ENCODE measurements at regions not wholly inside any gene's neighbourhood (a gene's known extent, or its start where the extent isn't known, plus 50 kb on each side); places are given as distances from the start of the nearest gene placed in this dataset.
"Not testable (repeated sequence)": the region's sequence is repeated elsewhere in the genome, so short reads cannot be mapped to it uniquely, and the experiment has no call there.

DNA sequence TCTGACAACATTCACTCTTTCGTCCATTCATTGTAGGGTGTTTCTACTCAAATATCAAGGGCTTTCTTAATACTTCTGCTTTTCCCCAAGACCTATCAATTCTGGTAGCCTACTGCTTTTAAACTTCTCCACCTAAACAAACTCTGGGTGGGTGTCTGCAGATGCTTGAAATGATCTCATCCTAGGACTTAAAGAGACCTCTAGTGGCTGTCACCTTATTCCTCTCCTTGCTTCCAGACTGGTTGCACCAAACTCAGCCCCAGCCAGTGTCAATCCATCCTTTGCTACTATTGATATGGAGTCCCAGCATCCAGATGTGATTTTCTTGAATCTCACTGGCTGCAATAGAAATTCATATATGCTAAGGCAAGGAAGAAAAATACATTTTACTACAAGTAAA, 274.7 kb downstream of the NXPE2 start:
- TF ChIP-seq, protein P1, sequence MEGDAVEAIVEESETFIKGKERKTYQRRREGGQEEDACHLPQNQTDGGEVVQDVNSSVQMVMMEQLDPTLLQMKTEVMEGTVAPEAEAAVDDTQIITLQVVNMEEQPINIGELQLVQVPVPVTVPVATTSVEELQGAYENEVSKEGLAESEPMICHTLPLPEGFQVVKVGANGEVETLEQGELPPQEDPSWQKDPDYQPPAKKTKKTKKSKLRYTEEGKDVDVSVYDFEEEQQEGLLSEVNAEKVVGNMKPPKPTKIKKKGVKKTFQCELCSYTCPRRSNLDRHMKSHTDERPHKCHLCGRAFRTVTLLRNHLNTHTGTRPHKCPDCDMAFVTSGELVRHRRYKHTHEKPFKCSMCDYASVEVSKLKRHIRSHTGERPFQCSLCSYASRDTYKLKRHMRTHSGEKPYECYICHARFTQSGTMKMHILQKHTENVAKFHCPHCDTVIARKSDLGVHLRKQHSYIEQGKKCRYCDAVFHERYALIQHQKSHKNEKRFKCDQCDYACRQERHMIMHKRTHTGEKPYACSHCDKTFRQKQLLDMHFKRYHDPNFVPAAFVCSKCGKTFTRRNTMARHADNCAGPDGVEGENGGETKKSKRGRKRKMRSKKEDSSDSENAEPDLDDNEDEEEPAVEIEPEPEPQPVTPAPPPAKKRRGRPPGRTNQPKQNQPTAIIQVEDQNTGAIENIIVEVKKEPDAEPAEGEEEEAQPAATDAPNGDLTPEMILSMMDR (conservative IDR thresholded peaks at IDR 0.05; ENCODE audit: low read depth, low read length), result no peak
- no peak overlapping the region for H3K4me3 ChIP-seq (ENCODE audit: low read length)
- DNase-seq (ENCODE audit: low read depth), result no peak

DNA sequence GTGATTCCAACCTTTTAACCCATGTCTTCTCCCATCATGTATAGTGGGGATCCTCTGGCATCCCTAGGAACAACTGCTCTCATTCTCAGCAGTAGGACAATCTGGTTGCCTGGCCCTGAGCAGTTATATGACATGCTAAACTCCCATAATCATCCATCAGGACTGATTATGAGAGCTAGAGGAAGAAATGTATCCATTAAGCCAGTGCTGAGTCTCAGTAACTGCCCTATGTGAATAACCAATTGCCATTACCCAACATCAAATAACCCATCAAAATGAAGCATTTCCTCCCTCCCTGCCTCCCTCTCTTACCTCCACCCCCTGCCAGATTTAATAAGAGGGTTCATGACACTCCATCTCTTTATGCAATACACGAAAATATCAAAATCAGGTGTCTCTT, 277.6 kb downstream of the NXPE2 start:
- no peak for DNase-seq (ENCODE audit: low read depth)
- no peak overlapping the region for H3K4me3 ChIP-seq (ENCODE audit: low read length)
- TF ChIP-seq, protein P1 (conservative IDR thresholded peaks at IDR 0.05; ENCODE audit: low read depth, low read length), result no peak

DNA sequence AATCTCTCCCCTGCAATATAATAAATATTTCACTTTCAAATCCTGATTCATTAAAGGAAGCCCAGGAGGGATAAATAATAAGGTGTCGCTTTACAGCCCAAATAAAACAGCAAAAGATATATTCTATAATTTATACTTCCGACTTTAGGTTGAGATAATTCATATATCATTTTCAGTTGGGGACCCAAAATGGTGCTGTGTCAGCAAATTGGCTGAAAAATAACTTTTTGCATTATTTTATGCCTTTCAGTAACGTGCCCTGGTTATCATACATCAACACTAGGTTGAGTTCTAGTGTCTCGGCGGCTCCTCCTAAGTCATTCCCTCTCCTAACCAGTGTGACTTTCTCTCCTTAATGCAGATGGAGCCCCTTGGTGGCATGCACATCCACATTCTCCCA, 278.2 kb downstream of the NXPE2 start:
- no peak for DNase-seq (ENCODE audit: low read depth)
- no peak overlapping the region for H3K4me3 ChIP-seq (ENCODE audit: low read length)
- TF ChIP-seq, protein P1 (conservative IDR thresholded peaks at IDR 0.05; ENCODE audit: low read depth, low read length), result no peak

DNA sequence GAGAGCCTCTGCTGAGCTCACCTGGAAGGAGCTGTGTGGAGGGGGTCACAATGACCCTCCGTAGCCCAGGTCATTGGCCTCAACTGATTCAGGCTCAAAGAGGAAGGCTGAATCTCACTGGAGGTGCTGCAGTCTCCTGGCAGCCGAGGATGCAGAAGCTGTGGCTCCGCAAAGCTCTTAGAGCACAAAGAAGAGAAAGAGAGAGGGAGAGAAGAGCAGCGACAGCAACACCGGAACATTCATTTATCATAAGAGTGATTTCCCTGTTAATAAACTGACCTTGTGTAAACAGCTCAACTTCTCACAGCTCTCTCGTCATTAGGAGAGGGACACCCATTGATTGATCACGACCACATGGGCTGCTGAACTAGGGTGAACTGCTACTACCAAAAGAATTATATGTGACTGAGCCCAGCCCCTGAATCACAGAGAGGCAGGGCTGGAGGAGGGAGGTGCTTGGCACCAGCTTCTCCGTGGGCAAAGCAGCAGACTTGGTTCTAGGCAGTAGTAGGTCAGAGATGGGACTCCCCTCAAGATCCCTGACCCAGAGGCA, 281.7 kb downstream of the NXPE2 start:
- TF ChIP-seq, protein P1 (conservative IDR thresholded peaks at IDR 0.05; ENCODE audit: low read depth, low read length), result no peak
- no peak overlapping the region for H3K4me3 ChIP-seq (ENCODE audit: low read length)
- DNase-seq (ENCODE audit: low read depth), result no peak

DNA sequence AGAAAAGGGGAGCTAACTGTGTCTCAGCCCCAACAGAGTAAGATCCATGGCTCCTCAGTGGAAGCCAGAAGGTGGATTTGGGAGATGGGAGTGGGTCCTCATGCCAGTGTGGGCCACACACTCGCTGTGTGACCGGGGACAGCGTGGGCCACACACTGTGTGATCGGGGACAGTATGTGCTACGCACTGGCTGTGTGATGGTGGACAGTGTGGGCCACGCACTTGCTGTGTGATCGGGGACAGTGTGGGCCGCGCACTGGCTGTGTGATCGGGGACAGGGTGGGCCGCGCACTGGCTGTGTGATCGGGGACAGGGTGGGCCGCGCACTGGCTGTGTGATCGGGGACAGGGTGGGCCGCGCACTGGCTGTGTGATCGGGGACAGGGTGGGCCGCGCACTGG, 282.5 kb downstream of the NXPE2 start:
- H3K4me3 ChIP-seq (ENCODE audit: low read length), result not testable (repeated sequence)

DNA sequence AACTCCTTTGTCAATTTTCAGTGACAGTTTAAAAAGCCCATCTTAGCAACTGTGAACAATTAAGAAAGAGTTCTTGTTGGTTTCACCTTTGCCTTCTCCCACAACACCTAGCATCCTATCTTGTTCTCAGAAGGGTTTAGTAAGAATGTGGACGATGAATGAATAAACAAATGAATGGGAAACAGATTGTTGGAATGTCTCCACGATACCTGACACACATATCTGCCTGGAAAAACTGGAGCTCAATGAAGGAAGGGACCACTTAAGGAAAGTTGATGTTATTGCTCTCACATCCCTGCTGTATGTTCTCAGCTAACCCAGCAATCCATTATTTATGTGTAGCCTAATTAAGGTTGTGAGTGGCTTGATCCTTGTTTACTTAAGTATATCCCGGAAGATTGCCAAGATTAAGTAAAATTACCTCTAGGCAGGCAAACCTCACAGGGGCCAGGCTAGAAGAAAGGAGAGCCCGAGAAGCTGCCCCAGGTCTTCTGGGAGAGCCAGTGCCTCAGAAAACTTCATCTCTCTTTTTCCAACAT, 286.4 kb downstream of the NXPE2 start:
- TF ChIP-seq, protein P1 (conservative IDR thresholded peaks at IDR 0.05; ENCODE audit: low read depth, low read length), result no peak
- H3K4me3 ChIP-seq (ENCODE audit: low read length), result no peak overlapping the region
- DNase-seq (ENCODE audit: low read depth), result no peak

More for the DNA sequence above, 282.5 kb downstream of the NXPE2 start:
- DNase-seq (ENCODE audit: low read depth), result not testable (repeated sequence)

DNA sequence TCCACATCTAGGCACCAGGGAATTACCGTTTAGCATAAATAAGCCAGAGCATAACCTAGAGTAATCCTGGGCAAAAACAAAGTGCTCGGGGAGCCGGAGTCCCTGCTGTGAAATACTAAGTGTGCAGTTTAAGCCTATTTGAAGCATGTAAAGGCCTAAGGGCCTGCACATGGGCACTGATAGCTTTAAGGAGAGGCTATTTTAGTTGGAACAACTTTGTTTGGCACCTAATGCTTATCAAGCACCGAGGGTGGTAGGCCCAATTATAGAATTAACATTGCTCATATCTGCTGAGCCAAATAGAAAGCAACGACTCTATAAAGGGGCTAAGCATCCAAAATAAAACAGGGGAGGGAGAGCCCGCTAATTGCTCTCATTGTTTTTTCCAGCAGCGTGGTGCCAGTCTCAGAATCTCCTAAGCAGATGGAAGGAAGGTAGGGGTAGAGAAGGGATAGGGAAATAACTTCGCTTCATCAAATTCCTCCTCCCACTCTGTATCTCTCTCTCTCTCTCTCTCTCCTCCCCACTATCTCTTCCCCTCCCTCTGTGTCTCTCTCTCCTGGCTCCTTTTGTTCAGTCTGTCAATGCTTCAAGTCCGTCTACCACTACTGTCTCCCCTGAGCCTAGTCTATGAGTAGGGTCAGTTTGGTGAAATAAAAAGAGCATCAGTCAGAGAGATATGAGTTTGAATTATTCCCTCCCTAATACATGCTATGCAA, 292.8 kb downstream of the NXPE2 start:
- TF ChIP-seq, protein P1 (conservative IDR thresholded peaks at IDR 0.05; ENCODE audit: low read depth, low read length), result no peak
- no peak overlapping the region for H3K4me3 ChIP-seq (ENCODE audit: low read length)
- DNase-seq (ENCODE audit: low read depth), result no peak
